ENCODE measurements at regions not wholly inside any gene's neighbourhood (a gene's known extent, or its start where the extent isn't known, plus 50 kb on each side); places are given as distances from the start of the nearest gene placed in this dataset.

- WGBS (ENCODE audit: insufficient coverage), result no CpG with 5 or more reads among the region's 3 CpGs
- Mint-ChIP-seq H3K36me3 (no peaks in the 10 kb centered on the region), H3K4me3 (no peak overlapping the region), H3K27me3 (ENCODE audit: low read depth in 3 of 3) (peaks cover 2 to 5% (median 2%) of the 10 kb centered on the region in 3 donors), H3K4me1 (no peaks in the 10 kb centered on the region), H3K9me3 (peaks cover 0 to 6% (median 2%) of the 10 kb centered on the region in 7 donors), H3K27ac (no peak overlapping the region)
- H3K27me3 ChIP-seq (ENCODE audit: control insufficient read depth in 2 of 2, insufficient read depth in 2 of 2, low read length in 2 of 2), result no peaks in the 10 kb centered on the region
- no peaks in the 10 kb centered on the region for H3K79me2 ChIP-seq (ENCODE audit: insufficient read depth, low read length)
- no peak overlapping the region for H2AFZ ChIP-seq (ENCODE audit: insufficient read depth, low read depth, low read length, poor library complexity, severe bottlenecking)
- H3K4me1 ChIP-seq (ENCODE audit: control insufficient read depth in 1 of 2, insufficient read depth in 2 of 2, low read length in 2 of 2), result no peaks in the 10 kb centered on the region
- no peak for DNase-seq
- H3K4me3 ChIP-seq (replicated peaks in 1 of 3; ENCODE audit: low read depth in 2 of 3, low read length in 3 of 3), result no peak overlapping the region
- no peaks in the 10 kb centered on the region for H3K9me3 ChIP-seq (replicated peaks in 1 of 2; ENCODE audit: control insufficient read depth in 1 of 2, insufficient read depth in 1 of 2, low read length in 2 of 2)
- intact Hi-C loops (cut with micrococcal nuclease), result no loop called here
- no peak overlapping the region for H3K9ac ChIP-seq (ENCODE audit: insufficient read depth, low read length, poor library complexity, severe bottlenecking)
- no peaks in the 10 kb centered on the region for H3K36me3 ChIP-seq (replicated peaks in 1 of 2; ENCODE audit: control insufficient read depth in 1 of 2, insufficient read depth in 2 of 2, low read length in 2 of 2)
- no peak overlapping the region for H3K4me2 ChIP-seq (replicated peaks; ENCODE audit: extremely low read depth, low read length, poor library complexity, severe bottlenecking)
- no peak overlapping the region for H3K27ac ChIP-seq (ENCODE audit: low read depth in 1 of 2, low read length in 2 of 2)
- no peaks in the 10 kb centered on the region for H4K20me1 ChIP-seq (ENCODE audit: insufficient read depth, low read length)
- TF ChIP-seq CTCF (IDR thresholded peaks at IDR 0.05), result no peak
These were observed 695.9 kb upstream of the SLC35B3 start for GRCh38 chr6:9131201-9131600.

GRCh38 chr6:9128970-9129369, 693.6 kb upstream of the SLC35B3 start:
- no peaks in the 10 kb centered on the region for H3K27me3 ChIP-seq (ENCODE audit: control insufficient read depth in 2 of 2, insufficient read depth in 2 of 2, low read length in 2 of 2)
- no peak overlapping the region for H3K4me3 ChIP-seq (replicated peaks in 1 of 3; ENCODE audit: low read depth in 2 of 3, low read length in 3 of 3)
- no peak overlapping the region for H3K27ac Mint-ChIP-seq
- no peaks in the 10 kb centered on the region for H4K20me1 ChIP-seq (ENCODE audit: insufficient read depth, low read length)
- DNase-seq, result no peak
- no peak for TF ChIP-seq CTCF (IDR thresholded peaks at IDR 0.05)
- no peak overlapping the region for H3K9ac ChIP-seq (ENCODE audit: insufficient read depth, low read length, poor library complexity, severe bottlenecking)
- WGBS (ENCODE audit: insufficient coverage), result no CpG with 5 or more reads among the region's 2 CpGs
- no peak overlapping the region for H3K4me3 Mint-ChIP-seq
- H3K9me3 ChIP-seq (replicated peaks in 1 of 2; ENCODE audit: control insufficient read depth in 1 of 2, insufficient read depth in 1 of 2, low read length in 2 of 2), result no peaks in the 10 kb centered on the region
- no peaks in the 10 kb centered on the region for H3K36me3 Mint-ChIP-seq
- no peaks in the 10 kb centered on the region for H3K4me1 ChIP-seq (ENCODE audit: control insufficient read depth in 1 of 2, insufficient read depth in 2 of 2, low read length in 2 of 2)
- intact Hi-C loops (cut with micrococcal nuclease), result no loop called here
- H2AFZ ChIP-seq (ENCODE audit: insufficient read depth, low read depth, low read length, poor library complexity, severe bottlenecking), result no peak overlapping the region
- no peak overlapping the region for H3K4me2 ChIP-seq (replicated peaks; ENCODE audit: extremely low read depth, low read length, poor library complexity, severe bottlenecking)
- peaks cover 0 to 5% (median 2%) of the 10 kb centered on the region in 7 donors for H3K9me3 Mint-ChIP-seq
- H3K27me3 Mint-ChIP-seq (ENCODE audit: low read depth in 3 of 3), result peaks cover 0 to 5% (median 2%) of the 10 kb centered on the region in 3 donors
- no peak overlapping the region for H3K27ac ChIP-seq (ENCODE audit: low read depth in 1 of 2, low read length in 2 of 2)
- no peaks in the 10 kb centered on the region for H3K36me3 ChIP-seq (replicated peaks in 1 of 2; ENCODE audit: control insufficient read depth in 1 of 2, insufficient read depth in 2 of 2, low read length in 2 of 2)
- H3K79me2 ChIP-seq (ENCODE audit: insufficient read depth, low read length), result no peaks in the 10 kb centered on the region
- no peaks in the 10 kb centered on the region for H3K4me1 Mint-ChIP-seq
